CD4-positive, alpha-beta memory T cell (primary cell): ENCODE measurements at regions not wholly inside any gene's neighbourhood (a gene's known extent, or its start where the extent isn't known, plus 50 kb on each side); places are given as distances from the start of the nearest gene placed in this dataset.
A peak's percentile ranks its signal among the peaks of the same experiment; 100 is the strongest.

ENCODE experiments used
- CTCF ChIA-PET: fragments of 350-600 bp; sonication (Branson Sonifier 250); formaldehyde crosslinking; loops from one replicate; lab custom pipeline; 2021; ENCODE audit warnings: inconsistent platforms; ENCODE audit not compliant: partially characterized antibody; lab: Charles Lee
- POLR2A ChIA-PET: fragments of 350-600 bp; sonication (Branson Sonifier 250); formaldehyde crosslinking; loops from one replicate; lab custom pipeline; 2021; ENCODE audit not compliant: partially characterized antibody; lab: Charles Lee
- DNase-seq, 5 donors: peaks; one replicate each; pipeline versions ENCODE4 v3.0.0 to v3.0.0-alpha.2; 2020 to 2022; ENCODE audit warnings: mixed read lengths in 1 of 5
- H3K27ac ChIP-seq: one replicate; pipeline ENCODE4 v1.7.0; 2013; ENCODE audit warnings: low read depth, low read length
- H3K27me3 ChIP-seq: 2 replicates; pipeline ENCODE4 v1.7.0; 2013; ENCODE audit warnings: mild to moderate bottlenecking, low read length, moderate library complexity; ENCODE audit not compliant: insufficient read depth
- H3K36me3 ChIP-seq: 2 replicates; pipeline ENCODE4 v1.7.0; 2013; ENCODE audit warnings: mild to moderate bottlenecking, low read length, moderate library complexity; ENCODE audit not compliant: insufficient read depth
- H3K4me1 ChIP-seq: 2 replicates; pipeline ENCODE4 v1.7.0; 2013; ENCODE audit warnings: mild to moderate bottlenecking, low read length, moderate library complexity; ENCODE audit not compliant: insufficient read depth
- H3K4me3 ChIP-seq, 2 donors: one replicate each; pipeline ENCODE4 v1.7.0; 2013; ENCODE audit warnings: low read length in 2 of 2, mild to moderate bottlenecking in 1 of 2
- H3K9me3 ChIP-seq, 2 donors: one replicate each; pipeline ENCODE4 v1.7.0; 2013; ENCODE audit warnings: low read length in 2 of 2, control low read depth in 1 of 2; ENCODE audit not compliant: control insufficient read depth in 1 of 2
- H3K27ac Mint-ChIP-seq, 7 donors: one replicate each; pipeline ENCODE4 v1.8.0; 2020 to 2021; ENCODE audit warnings: mixed read lengths in 7 of 7, mild to moderate bottlenecking in 6 of 7, inconsistent platforms in 3 of 7, moderate library complexity in 3 of 7
- H3K27me3 Mint-ChIP-seq, 2 donors: one replicate each; pipeline ENCODE4 v1.8.0; 2020 to 2021; ENCODE audit warnings: mixed read lengths in 2 of 2
- H3K36me3 Mint-ChIP-seq, 2 donors: one replicate each; pipeline ENCODE4 v1.8.0; 2020 to 2021; ENCODE audit warnings: mixed read lengths in 2 of 2, inconsistent platforms in 1 of 2, mild to moderate bottlenecking in 1 of 2
- H3K4me1 Mint-ChIP-seq, 4 donors: one replicate each; pipeline ENCODE4 v1.8.0; 2020 to 2021; ENCODE audit warnings: mixed read lengths in 4 of 4, mild to moderate bottlenecking in 1 of 4
- H3K4me3 Mint-ChIP-seq, 8 donors: one replicate each; pipeline ENCODE4 v1.8.0; 2020 to 2021; ENCODE audit warnings: mixed read lengths in 8 of 8, mild to moderate bottlenecking in 7 of 8, moderate library complexity in 6 of 8, inconsistent platforms in 3 of 8
- H3K9me3 Mint-ChIP-seq, 8 donors: one replicate each; pipeline ENCODE4 v1.8.0; 2020 to 2021; ENCODE audit warnings: mixed read lengths in 8 of 8, mild to moderate bottlenecking in 5 of 8, inconsistent platforms in 3 of 8, moderate library complexity in 1 of 8
- intact Hi-C: fragments of 100-400 bp; cut with micrococcal nuclease; formaldehyde crosslinking; loops from one replicate; pipeline ENCODE4 v1.15.1; 2023

GRCh38 chr21:15430023-15430422 lies 299.8 kb upstream of the USP25 start:
- Histone ChIP-seq H3K27me3 (no peaks in the 10 kb centered on the region), H3K36me3 (no peaks in the 10 kb centered on the region), H3K4me3 (no peak overlapping the region), H3K4me1 (no peaks in the 10 kb centered on the region), H3K27ac (no peak overlapping the region), H3K9me3 (no peaks in the 10 kb centered on the region)
- DNase-seq = no peak
- CTCF ChIA-PET = no interaction called here
- no peaks in the 10 kb centered on the region for H3K4me1 Mint-ChIP-seq
- H3K36me3 Mint-ChIP-seq = no peaks in the 10 kb centered on the region
- H3K27ac Mint-ChIP-seq = no peak overlapping the region
- peaks cover 0 to 5% (median 0%) of the 10 kb centered on the region in 8 donors for H3K9me3 Mint-ChIP-seq
- intact Hi-C loops = no loop called here
- peaks cover 0 to 2% of the 10 kb centered on the region in 2 donors for H3K27me3 Mint-ChIP-seq
- POLR2A ChIA-PET = no interaction called here
- H3K4me3 Mint-ChIP-seq = no peak overlapping the region

GRCh38 chr21:15430577-15430976 lies 299.2 kb upstream of the USP25 start:
- H3K36me3 Mint-ChIP-seq = no peaks in the 10 kb centered on the region
- Histone ChIP-seq H3K27me3 (no peaks in the 10 kb centered on the region), H3K27ac (no peak overlapping the region), H3K9me3 (no peaks in the 10 kb centered on the region), H3K4me1 (no peaks in the 10 kb centered on the region), H3K4me3 (no peak overlapping the region), H3K36me3 (no peaks in the 10 kb centered on the region)
- H3K4me3 Mint-ChIP-seq = no peak overlapping the region
- ChIA-PET POLR2A (no interaction called here), CTCF (no interaction called here)
- H3K27ac Mint-ChIP-seq = no peak overlapping the region
- peaks cover 0 to 2% of the 10 kb centered on the region in 2 donors for H3K27me3 Mint-ChIP-seq
- intact Hi-C loops = no loop called here
- no peaks in the 10 kb centered on the region for H3K4me1 Mint-ChIP-seq
- peaks cover 0 to 5% (median 0%) of the 10 kb centered on the region in 8 donors for H3K9me3 Mint-ChIP-seq
- no peak for DNase-seq

- H3K4me3 ChIP-seq = no peak overlapping the region
- H3K9me3 ChIP-seq = no peaks in the 10 kb centered on the region
- no peak overlapping the region for H3K27ac ChIP-seq
- DNase-seq = no peak
- no peaks in the 10 kb centered on the region for H3K4me1 ChIP-seq
- Mint-ChIP-seq H3K27me3 (peaks cover 0 to 2% of the 10 kb centered on the region in 2 donors), H3K27ac (no peak overlapping the region), H3K4me1 (no peaks in the 10 kb centered on the region), H3K9me3 (peaks cover 0 to 5% (median 0%) of the 10 kb centered on the region in 8 donors), H3K36me3 (no peaks in the 10 kb centered on the region), H3K4me3 (no peak overlapping the region)
- CTCF ChIA-PET = no interaction called here
- no peaks in the 10 kb centered on the region for H3K27me3 ChIP-seq
- H3K36me3 ChIP-seq = no peaks in the 10 kb centered on the region
- POLR2A ChIA-PET = no interaction called here
- intact Hi-C loops = no loop called here
Measured at GRCh38 chr21:15431053-15431452, 298.7 kb upstream of the USP25 start.

- no peaks in the 10 kb centered on the region for H3K36me3 Mint-ChIP-seq
- peaks cover 0 to 2% of the 10 kb centered on the region in 2 donors for H3K27me3 Mint-ChIP-seq
- no peaks in the 10 kb centered on the region for H3K4me1 ChIP-seq
- H3K4me1 Mint-ChIP-seq = no peaks in the 10 kb centered on the region
- H3K4me3 ChIP-seq = no peak overlapping the region
- H3K4me3 Mint-ChIP-seq = no peak overlapping the region
- intact Hi-C loops = no loop called here
- no peaks in the 10 kb centered on the region for H3K27me3 ChIP-seq
- CTCF ChIA-PET = no interaction called here
- DNase-seq = no peak
- peaks cover 0 to 5% (median 0%) of the 10 kb centered on the region in 8 donors for H3K9me3 Mint-ChIP-seq
- no peak overlapping the region for H3K27ac ChIP-seq
- POLR2A ChIA-PET = no interaction called here
- H3K9me3 ChIP-seq = no peaks in the 10 kb centered on the region
- no peak overlapping the region for H3K27ac Mint-ChIP-seq
- H3K36me3 ChIP-seq = no peaks in the 10 kb centered on the region
Measured at GRCh38 chr21:15433091-15433490, 296.7 kb upstream of the USP25 start.

GRCh38 chr21:15434163-15434905 lies 295.4 kb upstream of the USP25 start:
- H3K4me1 ChIP-seq = no peaks in the 10 kb centered on the region
- no peaks in the 10 kb centered on the region for H3K36me3 ChIP-seq
- Mint-ChIP-seq H3K9me3 (peaks cover 0 to 5% (median 0%) of the 10 kb centered on the region in 8 donors), H3K27me3 (peaks cover 0 to 2% of the 10 kb centered on the region in 2 donors), H3K4me1 (no peaks in the 10 kb centered on the region), H3K27ac (peak overlapping the region in 1 of 7 donors; percentile 33), H3K4me3 (no peak overlapping the region), H3K36me3 (no peaks in the 10 kb centered on the region)
- no peak overlapping the region for H3K27ac ChIP-seq
- no peaks in the 10 kb centered on the region for H3K9me3 ChIP-seq
- no peak overlapping the region for H3K4me3 ChIP-seq
- CTCF ChIA-PET = interaction anchor here (1.0 kb wide), 1 partner anchor 49 kb away, joined by 4 read pairs; no protein-coding TSS in a partner anchor
- DNase-seq = no peak
- intact Hi-C loops = no loop called here
- POLR2A ChIA-PET = no interaction called here
- no peaks in the 10 kb centered on the region for H3K27me3 ChIP-seq

- intact Hi-C loops = no loop called here
- H3K4me1 ChIP-seq = no peaks in the 10 kb centered on the region
- no peak for DNase-seq
- no peak overlapping the region for H3K27ac Mint-ChIP-seq
- H3K9me3 ChIP-seq = no peaks in the 10 kb centered on the region
- H3K4me3 Mint-ChIP-seq = no peak overlapping the region
- no peaks in the 10 kb centered on the region for H3K27me3 ChIP-seq
- ChIA-PET POLR2A (no interaction called here), CTCF (no interaction called here)
- H3K4me3 ChIP-seq = no peak overlapping the region
- no peaks in the 10 kb centered on the region for H3K36me3 ChIP-seq
- no peak overlapping the region for H3K27ac ChIP-seq
- H3K36me3 Mint-ChIP-seq = no peaks in the 10 kb centered on the region
- H3K4me1 Mint-ChIP-seq = no peaks in the 10 kb centered on the region
- peaks cover 0 to 2% of the 10 kb centered on the region in 2 donors for H3K27me3 Mint-ChIP-seq
- peaks cover 0 to 5% (median 0%) of the 10 kb centered on the region in 8 donors for H3K9me3 Mint-ChIP-seq
Measured at GRCh38 chr21:15436031-15436430, 293.8 kb upstream of the USP25 start.

GRCh38 chr21:15437883-15438282 lies 291.9 kb upstream of the USP25 start:
- H3K4me1 Mint-ChIP-seq = no peaks in the 10 kb centered on the region
- H3K27me3 ChIP-seq = no peaks in the 10 kb centered on the region
- POLR2A ChIA-PET = no interaction called here
- H3K27ac ChIP-seq = no peak overlapping the region
- intact Hi-C loops = no loop called here
- no peak for DNase-seq
- H3K4me1 ChIP-seq = no peaks in the 10 kb centered on the region
- no peaks in the 10 kb centered on the region for H3K36me3 Mint-ChIP-seq
- no peaks in the 10 kb centered on the region for H3K27me3 Mint-ChIP-seq
- H3K4me3 ChIP-seq = no peak overlapping the region
- no peak overlapping the region for H3K27ac Mint-ChIP-seq
- H3K9me3 ChIP-seq = no peaks in the 10 kb centered on the region
- H3K9me3 Mint-ChIP-seq = peaks cover 0 to 5% (median 0%) of the 10 kb centered on the region in 8 donors
- no peaks in the 10 kb centered on the region for H3K36me3 ChIP-seq
- no peak overlapping the region for H3K4me3 Mint-ChIP-seq
- CTCF ChIA-PET = no interaction called here
